Stimulated activated CD8-positive, alpha-beta memory T cell treated with anti-CD3 and anti-CD28 coated beads, Interleukin-7, amount 100 ng/mL, for 1 hour (primary cell): ENCODE measurements at regions not wholly inside any gene's neighbourhood (a gene's known extent, or its start where the extent isn't known, plus 50 kb on each side); places are given as distances from the start of the nearest gene placed in this dataset.
"Not testable (repeated sequence)": the region's sequence is repeated elsewhere in the genome, so short reads cannot be mapped to it uniquely, and the experiment has no call there.

Experiments used
- DNase-seq, 2 donors: peaks; one replicate each; pipeline ENCODE4 v3.0.0-alpha.2; 2020; ENCODE audit warnings: low read depth in 2 of 2

- no peak for DNase-seq
Measured at GRCh38 chr16:52386694-52387093, 160.2 kb downstream of the TOX3 start.

DNA sequence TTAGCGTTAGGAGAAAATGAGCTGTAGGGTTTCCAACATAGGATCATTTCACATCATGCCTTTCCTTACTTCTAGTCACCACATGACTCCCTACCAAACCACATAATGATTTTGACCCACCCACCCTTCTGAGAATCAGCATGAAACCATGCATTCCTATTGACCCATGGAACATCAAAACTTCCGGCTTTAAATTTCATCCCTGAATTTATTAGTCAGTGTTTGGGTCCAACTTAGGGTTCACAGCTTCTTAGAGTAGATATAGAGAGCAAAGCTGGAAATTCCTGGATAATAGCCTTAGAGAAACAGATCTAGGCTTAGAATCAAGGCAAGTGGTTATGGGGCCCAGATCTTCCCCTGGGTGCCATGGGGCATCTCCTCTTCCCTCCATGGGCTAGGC lies 162.6 kb downstream of the TOX3 start:
- no peak for DNase-seq

- no peak for DNase-seq
Measured at GRCh38 chr16:52383640-52384292, 163.2 kb downstream of the TOX3 start.

DNA sequence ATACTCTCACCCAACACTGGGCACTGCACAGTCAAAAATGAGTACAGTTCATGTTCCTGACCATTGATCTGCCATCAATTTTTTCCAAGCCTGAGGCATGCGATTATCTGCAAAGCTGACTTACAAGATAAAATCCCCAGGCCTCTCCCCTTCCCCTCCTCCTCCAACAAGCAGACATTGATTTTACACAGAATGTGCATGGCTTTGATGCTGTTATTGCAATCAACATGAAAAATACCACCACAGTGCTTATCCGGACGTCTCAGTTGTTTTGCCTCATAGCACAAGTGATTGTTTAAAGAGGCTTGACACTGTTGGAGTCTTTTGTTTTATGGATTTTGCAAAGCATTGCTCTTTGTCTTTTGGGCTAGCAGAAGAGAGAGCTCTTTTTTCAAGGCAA lies 163.8 kb downstream of the TOX3 start:
- DNase-seq: no peak

GRCh38 chr16:52379551-52379950 lies 167.4 kb downstream of the TOX3 start:
- no peak for DNase-seq

- DNase-seq: no peak
Measured at GRCh38 chr16:52376676-52377280, 170.2 kb downstream of the TOX3 start.

DNA sequence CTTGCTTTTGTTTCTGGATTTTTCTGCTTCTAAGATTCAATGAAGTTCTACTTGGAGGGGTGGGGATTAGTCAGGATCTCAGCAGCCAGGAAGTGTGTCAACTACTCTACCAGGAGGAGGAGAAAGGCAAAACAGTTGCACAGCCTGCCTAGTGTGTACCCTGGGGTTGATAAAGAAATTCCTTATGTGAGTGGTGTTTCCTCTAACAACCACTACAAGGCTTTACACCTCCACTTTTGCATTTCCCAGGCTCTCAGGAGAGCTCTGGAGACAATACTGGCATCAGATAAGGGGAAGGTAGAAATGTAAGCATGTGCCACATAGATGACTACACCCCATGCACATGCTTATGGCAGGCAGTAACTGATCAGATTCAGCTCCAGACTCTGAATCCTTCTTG lies 174.6 kb downstream of the TOX3 start:
- DNase-seq: no peak

- DNase-seq: no peak
Measured at GRCh38 chr16:52368859-52369258, 178.1 kb downstream of the TOX3 start.

GRCh38 chr16:52367821-52368220 lies 179.1 kb downstream of the TOX3 start:
- DNase-seq: no peak

- no peak for DNase-seq
Measured at GRCh38 chr16:52366983-52367382, 180.0 kb downstream of the TOX3 start.

DNA sequence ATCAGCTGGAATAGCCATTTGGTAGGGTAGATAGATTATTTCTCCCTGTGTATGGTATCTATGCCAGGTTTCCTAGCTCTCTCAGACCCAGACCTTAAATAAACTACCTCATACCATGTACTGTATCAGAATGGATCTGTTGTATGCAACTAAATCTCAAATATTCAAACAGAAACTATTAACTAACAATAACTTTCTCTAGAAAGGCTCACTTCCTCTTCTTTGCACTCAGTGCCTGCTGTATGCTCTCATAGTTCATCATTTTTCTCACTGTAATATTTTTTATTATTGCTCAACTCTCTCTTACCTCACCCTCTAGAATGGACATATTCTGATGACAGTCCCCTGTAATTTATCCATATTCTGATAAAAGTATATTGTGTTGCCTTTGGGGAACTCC lies 182.4 kb downstream of the TOX3 start:
- DNase-seq: no peak

- no peak for DNase-seq
Measured at GRCh38 chr16:52363082-52363481, 183.9 kb downstream of the TOX3 start.

DNA sequence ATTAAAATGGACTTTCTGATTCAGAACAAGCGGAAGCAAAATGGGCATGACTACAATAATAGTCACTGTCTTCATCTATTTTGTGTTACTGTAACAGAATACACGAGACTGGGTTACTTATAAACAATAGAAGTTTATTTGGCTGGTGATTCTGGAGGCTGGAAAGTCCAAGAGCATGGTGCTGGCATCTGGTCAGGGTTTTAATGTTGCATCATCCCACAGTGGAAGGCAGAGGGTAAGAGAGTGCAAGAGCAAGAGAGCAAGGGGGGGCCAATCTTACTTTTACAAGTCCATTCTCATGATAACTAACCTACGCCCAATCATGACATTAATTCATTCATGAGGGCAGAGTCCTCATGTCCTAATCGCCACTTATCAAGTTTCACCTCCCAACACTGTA lies 189.2 kb downstream of the TOX3 start:
- no peak for DNase-seq

- no peak for DNase-seq
Measured at GRCh38 chr16:52353249-52353648, 193.7 kb downstream of the TOX3 start.

GRCh38 chr16:52351451-52351850 lies 195.5 kb downstream of the TOX3 start:
- no peak for DNase-seq

DNA sequence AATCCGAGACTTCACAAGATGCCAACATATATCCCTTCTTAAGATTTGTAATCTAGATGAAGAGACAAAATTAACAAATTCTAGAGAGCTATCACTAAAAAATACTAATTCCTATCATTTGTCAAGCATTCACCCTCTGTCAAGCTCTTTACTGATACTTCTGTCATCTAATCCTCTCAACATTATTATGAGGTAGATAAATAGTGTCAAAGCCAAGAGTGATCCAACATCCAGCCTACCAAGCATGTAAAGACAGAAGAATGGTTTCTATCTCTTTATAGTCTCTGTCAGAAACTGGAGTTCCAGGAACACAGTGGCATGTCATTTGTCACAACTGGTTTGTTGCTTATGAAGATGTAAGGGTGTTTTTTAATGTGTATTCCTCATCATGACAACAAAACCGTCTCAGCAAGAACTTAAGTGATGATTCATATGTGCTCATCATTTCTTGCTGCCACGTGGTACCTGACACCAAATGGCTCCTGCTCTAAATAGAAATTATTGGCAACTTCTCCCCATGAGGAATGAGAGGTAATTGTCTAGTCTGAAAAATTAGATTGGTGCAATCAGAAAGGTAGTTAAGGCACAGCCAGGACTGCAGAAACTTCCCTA lies 196.8 kb downstream of the TOX3 start:
- no peak for DNase-seq

- no peak for DNase-seq
Measured at GRCh38 chr16:52346709-52347108, 200.2 kb downstream of the TOX3 start.

DNA sequence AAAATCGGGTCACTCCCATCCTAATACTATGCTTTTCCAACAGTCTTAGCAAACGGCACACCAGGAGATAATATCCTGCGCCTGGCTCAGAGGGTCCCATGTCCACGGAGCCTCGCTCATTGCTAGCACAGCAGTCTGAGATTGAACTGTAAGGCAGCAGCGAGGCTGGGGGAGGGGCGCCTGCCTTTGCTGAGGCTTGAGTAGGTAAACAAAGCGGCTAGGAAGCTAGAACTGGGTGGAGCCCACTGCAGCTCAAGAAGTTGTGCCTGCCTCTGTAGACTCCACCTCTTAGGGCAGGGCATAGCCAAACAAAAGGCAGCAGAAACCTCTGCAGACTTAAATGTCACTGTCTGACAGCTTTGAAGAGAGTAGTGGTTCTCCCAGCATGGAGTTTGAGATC lies 213.3 kb downstream of the TOX3 start:
- DNase-seq: not testable (repeated sequence)

DNA sequence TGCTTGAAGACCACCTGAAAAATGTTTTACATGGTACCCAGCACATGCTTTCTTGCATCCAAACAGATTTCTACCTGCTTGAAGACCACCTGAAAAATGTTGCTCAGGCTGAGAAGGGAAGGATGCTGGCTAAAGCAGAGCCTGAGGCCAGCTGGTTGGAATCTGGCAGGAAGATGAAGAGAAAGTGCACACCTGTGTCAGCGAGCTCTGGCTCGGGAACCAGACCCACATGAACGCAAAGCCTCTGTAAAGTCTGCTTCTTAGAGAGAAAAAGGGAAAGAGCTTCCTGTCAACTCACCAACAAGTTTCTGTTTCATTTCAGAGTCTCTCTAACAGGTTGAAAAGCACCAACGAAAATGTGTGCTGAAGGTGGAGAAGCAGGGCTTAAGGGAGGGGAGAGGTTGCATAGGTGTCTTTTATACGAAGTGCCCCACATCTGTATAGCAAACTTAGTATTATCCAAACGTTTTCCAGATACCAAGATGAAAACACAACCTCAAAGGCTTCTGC lies 226.0 kb downstream of the TOX3 start:
- no peak for DNase-seq

GRCh38 chr16:52318302-52319009 lies 228.5 kb downstream of the TOX3 start:
- no peak for DNase-seq

- DNase-seq: no peak
Measured at GRCh38 chr16:52316241-52316640, 230.7 kb downstream of the TOX3 start.

GRCh38 chr16:52312716-52313115 lies 234.2 kb downstream of the TOX3 start:
- DNase-seq: no peak
